ENCODE measurements at regions not wholly inside any gene's neighbourhood (a gene's known extent, or its start where the extent isn't known, plus 50 kb on each side); places are given as distances from the start of the nearest gene placed in this dataset.

GRCh38 chr10:10833955-10834354 lies 183.7 kb upstream of the CELF2 start:
- Mint-ChIP-seq H3K9me3 (no peaks in the 10 kb centered on the region), H3K27ac (no peak overlapping the region)

GRCh38 chr10:10844251-10844650 lies 173.4 kb upstream of the CELF2 start:
- DNase-seq = no peak
- intact Hi-C loops (cut with micrococcal nuclease) = no loop called here
- H3K27ac Mint-ChIP-seq = no peak overlapping the region
- no peaks in the 10 kb centered on the region for H3K4me1 Mint-ChIP-seq
- H3K9me3 Mint-ChIP-seq = peaks cover 7% of the 10 kb centered on the region
- no peaks in the 10 kb centered on the region for H3K36me3 Mint-ChIP-seq (ENCODE audit: low read depth)
- H3K27me3 Mint-ChIP-seq = peaks cover 17% of the 10 kb centered on the region
- no peak overlapping the region for H3K4me3 Mint-ChIP-seq

More at GRCh38 chr10:10833955-10834354, 183.7 kb upstream of the CELF2 start:
- Mint-ChIP-seq H3K36me3 (ENCODE audit: low read depth) (no peaks in the 10 kb centered on the region), H3K4me1 (no peaks in the 10 kb centered on the region), H3K27me3 (no peaks in the 10 kb centered on the region), H3K4me3 (no peak overlapping the region)
- DNase-seq = no peak
- intact Hi-C loops (cut with micrococcal nuclease) = no loop called here

GRCh38 chr10:10845185-10845584 lies 172.5 kb upstream of the CELF2 start:
- Mint-ChIP-seq H3K36me3 (ENCODE audit: low read depth) (no peaks in the 10 kb centered on the region), H3K9me3 (peaks cover 4% of the 10 kb centered on the region), H3K27ac (no peak overlapping the region), H3K4me3 (no peak overlapping the region), H3K4me1 (no peaks in the 10 kb centered on the region), H3K27me3 (peaks cover 18% of the 10 kb centered on the region)
- no peak for DNase-seq
- intact Hi-C loops (cut with micrococcal nuclease) = no loop called here

- no peak for DNase-seq
- Mint-ChIP-seq H3K27ac (no peak overlapping the region), H3K36me3 (ENCODE audit: low read depth) (no peaks in the 10 kb centered on the region), H3K4me1 (no peaks in the 10 kb centered on the region), H3K27me3 (peaks cover 20% of the 10 kb centered on the region), H3K9me3 (peaks cover 4% of the 10 kb centered on the region), H3K4me3 (no peak overlapping the region)
- intact Hi-C loops (cut with micrococcal nuclease) = no loop called here
Observed at GRCh38 chr10:10845826-10846503, 171.7 kb upstream of the CELF2 start.

- Mint-ChIP-seq H3K4me3 (no peak overlapping the region), H3K9me3 (peaks cover 2% of the 10 kb centered on the region), H3K27ac (no peak overlapping the region), H3K36me3 (ENCODE audit: low read depth) (no peaks in the 10 kb centered on the region), H3K27me3 (peaks cover 20% of the 10 kb centered on the region), H3K4me1 (no peaks in the 10 kb centered on the region)
- DNase-seq = no peak
- intact Hi-C loops (cut with micrococcal nuclease) = no loop called here
Observed at GRCh38 chr10:10846504-10846900, 171.2 kb upstream of the CELF2 start.

GRCh38 chr10:10847387-10847786 lies 170.3 kb upstream of the CELF2 start:
- H3K4me3 Mint-ChIP-seq = no peak overlapping the region
- no peaks in the 10 kb centered on the region for H3K9me3 Mint-ChIP-seq
- H3K36me3 Mint-ChIP-seq (ENCODE audit: low read depth) = no peaks in the 10 kb centered on the region
- H3K4me1 Mint-ChIP-seq = no peaks in the 10 kb centered on the region
- peaks cover 20% of the 10 kb centered on the region for H3K27me3 Mint-ChIP-seq
- DNase-seq = no peak
- intact Hi-C loops (cut with micrococcal nuclease) = no loop called here
- H3K27ac Mint-ChIP-seq = no peak overlapping the region

- intact Hi-C loops (cut with micrococcal nuclease) = no loop called here
Observed at GRCh38 chr10:10848488-10849111, 169.1 kb upstream of the CELF2 start.

GRCh38 chr10:10849306-10849705 lies 168.4 kb upstream of the CELF2 start:
- H3K27ac Mint-ChIP-seq = no peak overlapping the region
- no peaks in the 10 kb centered on the region for H3K4me1 Mint-ChIP-seq
- peaks cover 20% of the 10 kb centered on the region for H3K27me3 Mint-ChIP-seq
- intact Hi-C loops (cut with micrococcal nuclease) = no loop called here
- H3K36me3 Mint-ChIP-seq (ENCODE audit: low read depth) = no peaks in the 10 kb centered on the region
- no peaks in the 10 kb centered on the region for H3K9me3 Mint-ChIP-seq
- DNase-seq = no peak
- H3K4me3 Mint-ChIP-seq = no peak overlapping the region

More at GRCh38 chr10:10848488-10849111, 169.1 kb upstream of the CELF2 start:
- Mint-ChIP-seq H3K9me3 (no peaks in the 10 kb centered on the region), H3K27ac (no peak overlapping the region), H3K4me1 (no peaks in the 10 kb centered on the region), H3K27me3 (peaks cover 18% of the 10 kb centered on the region), H3K36me3 (ENCODE audit: low read depth) (no peaks in the 10 kb centered on the region), H3K4me3 (no peak overlapping the region)
- no peak for DNase-seq

- Mint-ChIP-seq H3K4me1 (no peaks in the 10 kb centered on the region), H3K36me3 (ENCODE audit: low read depth) (no peaks in the 10 kb centered on the region), H3K4me3 (no peak overlapping the region), H3K9me3 (no peaks in the 10 kb centered on the region), H3K27me3 (peaks cover 20% of the 10 kb centered on the region), H3K27ac (no peak overlapping the region)
- DNase-seq = no peak
- intact Hi-C loops (cut with micrococcal nuclease) = no loop called here
Observed at GRCh38 chr10:10850214-10850613, 167.5 kb upstream of the CELF2 start.

- Mint-ChIP-seq H3K36me3 (ENCODE audit: low read depth) (no peaks in the 10 kb centered on the region), H3K4me1 (no peaks in the 10 kb centered on the region), H3K27ac (no peak overlapping the region), H3K9me3 (no peaks in the 10 kb centered on the region), H3K27me3 (peaks cover 15% of the 10 kb centered on the region), H3K4me3 (no peak overlapping the region)
- intact Hi-C loops (cut with micrococcal nuclease) = no loop called here
- DNase-seq = no peak
Observed at GRCh38 chr10:10852464-10852863, 165.2 kb upstream of the CELF2 start.

GRCh38 chr10:10853954-10854353 lies 163.7 kb upstream of the CELF2 start:
- Mint-ChIP-seq H3K27ac (no peak overlapping the region), H3K27me3 (peaks cover 17% of the 10 kb centered on the region), H3K4me1 (no peaks in the 10 kb centered on the region), H3K36me3 (ENCODE audit: low read depth) (no peaks in the 10 kb centered on the region), H3K9me3 (no peaks in the 10 kb centered on the region), H3K4me3 (no peak overlapping the region)
- intact Hi-C loops (cut with micrococcal nuclease) = no loop called here
- DNase-seq = no peak

- Mint-ChIP-seq H3K36me3 (ENCODE audit: low read depth) (no peaks in the 10 kb centered on the region), H3K27ac (no peak overlapping the region), H3K9me3 (no peaks in the 10 kb centered on the region), H3K4me1 (no peaks in the 10 kb centered on the region), H3K27me3 (peaks cover 17% of the 10 kb centered on the region), H3K4me3 (no peak overlapping the region)
- intact Hi-C loops (cut with micrococcal nuclease) = no loop called here
- no peak for DNase-seq
Observed at GRCh38 chr10:10854725-10855124, 162.9 kb upstream of the CELF2 start.

GRCh38 chr10:10855151-10855581 lies 162.5 kb upstream of the CELF2 start:
- no peak for DNase-seq
- no peak overlapping the region for H3K4me3 Mint-ChIP-seq
- peaks cover 17% of the 10 kb centered on the region for H3K27me3 Mint-ChIP-seq
- H3K9me3 Mint-ChIP-seq = no peaks in the 10 kb centered on the region
- no peak overlapping the region for H3K27ac Mint-ChIP-seq
- no peaks in the 10 kb centered on the region for H3K4me1 Mint-ChIP-seq
- intact Hi-C loops (cut with micrococcal nuclease) = no loop called here
- H3K36me3 Mint-ChIP-seq (ENCODE audit: low read depth) = no peaks in the 10 kb centered on the region

- no peak for DNase-seq
- Mint-ChIP-seq H3K4me1 (no peaks in the 10 kb centered on the region), H3K27me3 (peaks cover 8% of the 10 kb centered on the region), H3K27ac (no peak overlapping the region), H3K4me3 (no peak overlapping the region), H3K36me3 (ENCODE audit: low read depth) (no peaks in the 10 kb centered on the region), H3K9me3 (no peaks in the 10 kb centered on the region)
- intact Hi-C loops (cut with micrococcal nuclease) = no loop called here
Observed at GRCh38 chr10:10860455-10860976, 157.2 kb upstream of the CELF2 start.

Measured in activated CD4-positive, alpha-beta T cell treated with anti-CD3 and anti-CD28 coated beads, Interleukin-2, amount 10 ng/mL, durations not matched to agents 24 days and 14 days (primary cell).